GM23338 (cell line): ENCODE measurements at regions not wholly inside any gene's neighbourhood (a gene's known extent, or its start where the extent isn't known, plus 50 kb on each side); places are given as distances from the start of the nearest gene placed in this dataset.

Experiments
- ATAC-seq: fragments of 200-7000 bp; cut with Tn5 transposase; 3 replicates; pipeline ENCODE4 v1.9.1; 2020
- DNase-seq: peaks from one replicate; pipeline ENCODE4 v3.0.0-alpha.2; 2015; ENCODE audit warnings: low spot score
- H2AFZ ChIP-seq: fragments of 200-600 bp; sonication (generic); 2 replicates; pipeline ENCODE4 v1.8.0; 2016; ENCODE audit warnings: antibody characterized with exemption, mild to moderate bottlenecking, moderate library complexity
- H3F3A ChIP-seq: fragments of 200-600 bp; sonication (generic); replicated peaks from 2 replicates; pipeline ENCODE4 v1.8.0; 2017; ENCODE audit warnings: antibody characterized with exemption, mixed run types, low read depth
- H3K27ac ChIP-seq: fragments of 200-600 bp; sonication (generic); 2 replicates; pipeline ENCODE4 v1.6.1; 2016; ENCODE audit warnings: low read depth
- H3K27me3 ChIP-seq: fragments of 200-600 bp; sonication (generic); 2 replicates; pipeline ENCODE4 v1.8.0; 2016; ENCODE audit warnings: mild to moderate bottlenecking, mixed run types, moderate library complexity; ENCODE audit not compliant: insufficient read depth
- H3K36me3 ChIP-seq: fragments of 200-600 bp; sonication (generic); 2 replicates; pipeline ENCODE4 v1.8.0; 2016; ENCODE audit warnings: mild to moderate bottlenecking; ENCODE audit not compliant: insufficient read depth
- H3K4me1 ChIP-seq: fragments of 200-600 bp; sonication (generic); 2 replicates; pipeline ENCODE4 v1.8.0; 2016; ENCODE audit warnings: mild to moderate bottlenecking, moderate library complexity; ENCODE audit not compliant: insufficient read depth
- H3K4me2 ChIP-seq: fragments of 200-600 bp; sonication (generic); 2 replicates; pipeline ENCODE4 v1.7.1; 2017; ENCODE audit warnings: mixed run types
- H3K4me3 ChIP-seq: fragments of 200-600 bp; sonication (generic); 2 replicates; pipeline ENCODE4 v1.6.1; 2016; ENCODE audit warnings: mixed run types
- H3K79me2 ChIP-seq: fragments of 200-600 bp; sonication (generic); replicated peaks from 2 replicates; pipeline ENCODE4 v1.8.0; 2017; ENCODE audit warnings: mild to moderate bottlenecking; ENCODE audit not compliant: insufficient read depth
- H3K9me2 ChIP-seq: fragments of 200-600 bp; sonication (generic); 2 replicates; pipeline ENCODE4 v1.8.0; 2017; ENCODE audit not compliant: insufficient read depth
- H4K20me1 ChIP-seq: fragments of 200-600 bp; sonication (generic); replicated peaks from 2 replicates; pipeline ENCODE4 v1.8.0; 2017; ENCODE audit warnings: mild to moderate bottlenecking; ENCODE audit not compliant: insufficient read depth
- H3K27ac Mint-ChIP-seq: 2 replicates; pipeline ENCODE4 v1.8.0; 2020; ENCODE audit warnings: inconsistent platforms, mild to moderate bottlenecking, moderate library complexity, mixed read lengths
- H3K27me3 Mint-ChIP-seq: 3 replicates; pipeline ENCODE4 v1.8.0; 2022; ENCODE audit warnings: low read depth, mild to moderate bottlenecking, moderate library complexity, mixed read lengths, inconsistent platforms; ENCODE audit not compliant: insufficient read depth, poor library complexity
- H3K36me3 Mint-ChIP-seq: 3 replicates; pipeline ENCODE4 v1.8.0; 2021; ENCODE audit warnings: low read depth, mild to moderate bottlenecking, inconsistent platforms, moderate library complexity, mixed read lengths
- H3K4me1 Mint-ChIP-seq: 3 replicates; pipeline ENCODE4 v1.8.0; 2020; ENCODE audit warnings: mild to moderate bottlenecking, inconsistent platforms, mixed read lengths
- H3K4me3 Mint-ChIP-seq: 3 replicates; pipeline ENCODE4 v1.8.0; 2021; ENCODE audit warnings: moderate library complexity, mild to moderate bottlenecking, inconsistent platforms, mixed read lengths
- H3K9me3 Mint-ChIP-seq: 3 replicates; pipeline ENCODE4 v1.8.0; 2020; ENCODE audit warnings: moderate library complexity, mild to moderate bottlenecking, inconsistent platforms, mixed read lengths
- REST ChIP-seq: IDR thresholded peaks from one replicate; pipeline ENCODE4 v1.6.1; 2018; ENCODE audit warnings: antibody characterized with exemption; ENCODE audit not compliant: unreplicated experiment
- STAT1 ChIP-seq: IDR thresholded peaks from one replicate; pipeline ENCODE4 v1.6.1; 2016; ENCODE audit warnings: antibody characterized with exemption; ENCODE audit not compliant: unreplicated experiment
- ZNF114 ChIP-seq: fragments of 250-450 bp; sonication (Bioruptor Pico); IDR thresholded peaks from 2 replicates; pipeline ENCODE4 v1.5.0; 2020; ENCODE audit warnings: mild to moderate bottlenecking, moderate library complexity
- ZNF331 ChIP-seq: fragments of 250-450 bp; sonication (Bioruptor Pico); IDR thresholded peaks from 2 replicates; pipeline ENCODE4 v1.5.0; 2020; ENCODE audit warnings: low read depth, mild to moderate bottlenecking, moderate library complexity
- TF ChIP-seq, protein P1 (sequence below): fragments of 250-450 bp; sonication (Bioruptor Pico); IDR thresholded peaks from 2 replicates; pipeline ENCODE4 v1.5.0; 2020; ENCODE audit warnings: mild to moderate bottlenecking, moderate library complexity

DNA sequence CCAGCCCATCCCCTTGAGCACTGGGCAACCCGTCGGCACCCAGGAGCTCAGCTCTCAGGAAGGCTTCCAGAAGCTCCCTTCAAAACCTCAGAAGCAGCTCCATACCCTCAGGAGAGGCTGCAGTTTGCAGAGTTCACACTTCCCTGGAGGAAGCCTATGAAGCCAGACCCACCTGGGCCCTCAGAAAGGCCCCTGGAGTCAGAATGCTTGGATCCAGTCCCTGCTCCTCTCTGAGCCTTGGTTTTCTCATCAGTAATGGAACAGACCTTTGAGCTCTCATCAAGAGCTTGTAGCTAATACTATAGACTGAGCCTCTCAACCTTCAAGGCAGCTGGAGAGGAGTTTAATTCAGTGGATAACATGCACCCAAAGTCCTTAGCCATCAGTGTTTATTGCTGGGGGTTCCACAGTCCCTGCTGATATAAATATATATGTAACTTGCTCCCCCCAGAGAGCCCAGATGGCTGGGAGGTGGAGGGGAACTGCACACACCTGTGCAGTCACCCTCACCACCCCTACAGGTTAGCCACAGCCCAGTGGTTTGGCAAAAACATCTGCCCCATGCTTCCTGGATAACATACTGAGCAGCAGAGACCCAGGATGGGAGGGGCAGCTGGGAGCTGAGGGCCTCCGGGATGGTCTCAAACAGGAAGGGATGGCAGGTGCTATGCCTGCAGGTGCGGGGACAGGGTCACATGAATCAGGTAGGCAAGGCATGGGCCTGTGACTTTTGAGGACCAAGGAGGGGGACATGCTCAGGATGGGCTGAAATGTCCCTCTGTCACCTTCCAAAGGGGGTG lies 120.1 kb downstream of the SNX5 start:
- H3K4me1 Mint-ChIP-seq = peaks cover 6% of the 10 kb centered on the region
- H3K36me3 Mint-ChIP-seq = no peaks in the 10 kb centered on the region
- peaks cover 4% of the 10 kb centered on the region; the same call in 2 of the 3 replicates for H3K9me3 Mint-ChIP-seq
- H2AFZ ChIP-seq = no peak overlapping the region
- H3K4me2 ChIP-seq = no peak overlapping the region
- no peak for ATAC-seq
- peaks cover 6% of the 10 kb centered on the region for H3K4me1 ChIP-seq
- H3K4me3 Mint-ChIP-seq = no peak overlapping the region
- H3K9me2 ChIP-seq = no peaks in the 10 kb centered on the region
- H3K4me3 ChIP-seq = no peak overlapping the region
- DNase-seq = no peak
- TF ChIP-seq REST (no peak), ZNF331 (CRISPR knock-in tag) (no peak), STAT1 (no peak), ZNF114 (CRISPR knock-in tag) (no peak)
- TF ChIP-seq, protein P1, sequence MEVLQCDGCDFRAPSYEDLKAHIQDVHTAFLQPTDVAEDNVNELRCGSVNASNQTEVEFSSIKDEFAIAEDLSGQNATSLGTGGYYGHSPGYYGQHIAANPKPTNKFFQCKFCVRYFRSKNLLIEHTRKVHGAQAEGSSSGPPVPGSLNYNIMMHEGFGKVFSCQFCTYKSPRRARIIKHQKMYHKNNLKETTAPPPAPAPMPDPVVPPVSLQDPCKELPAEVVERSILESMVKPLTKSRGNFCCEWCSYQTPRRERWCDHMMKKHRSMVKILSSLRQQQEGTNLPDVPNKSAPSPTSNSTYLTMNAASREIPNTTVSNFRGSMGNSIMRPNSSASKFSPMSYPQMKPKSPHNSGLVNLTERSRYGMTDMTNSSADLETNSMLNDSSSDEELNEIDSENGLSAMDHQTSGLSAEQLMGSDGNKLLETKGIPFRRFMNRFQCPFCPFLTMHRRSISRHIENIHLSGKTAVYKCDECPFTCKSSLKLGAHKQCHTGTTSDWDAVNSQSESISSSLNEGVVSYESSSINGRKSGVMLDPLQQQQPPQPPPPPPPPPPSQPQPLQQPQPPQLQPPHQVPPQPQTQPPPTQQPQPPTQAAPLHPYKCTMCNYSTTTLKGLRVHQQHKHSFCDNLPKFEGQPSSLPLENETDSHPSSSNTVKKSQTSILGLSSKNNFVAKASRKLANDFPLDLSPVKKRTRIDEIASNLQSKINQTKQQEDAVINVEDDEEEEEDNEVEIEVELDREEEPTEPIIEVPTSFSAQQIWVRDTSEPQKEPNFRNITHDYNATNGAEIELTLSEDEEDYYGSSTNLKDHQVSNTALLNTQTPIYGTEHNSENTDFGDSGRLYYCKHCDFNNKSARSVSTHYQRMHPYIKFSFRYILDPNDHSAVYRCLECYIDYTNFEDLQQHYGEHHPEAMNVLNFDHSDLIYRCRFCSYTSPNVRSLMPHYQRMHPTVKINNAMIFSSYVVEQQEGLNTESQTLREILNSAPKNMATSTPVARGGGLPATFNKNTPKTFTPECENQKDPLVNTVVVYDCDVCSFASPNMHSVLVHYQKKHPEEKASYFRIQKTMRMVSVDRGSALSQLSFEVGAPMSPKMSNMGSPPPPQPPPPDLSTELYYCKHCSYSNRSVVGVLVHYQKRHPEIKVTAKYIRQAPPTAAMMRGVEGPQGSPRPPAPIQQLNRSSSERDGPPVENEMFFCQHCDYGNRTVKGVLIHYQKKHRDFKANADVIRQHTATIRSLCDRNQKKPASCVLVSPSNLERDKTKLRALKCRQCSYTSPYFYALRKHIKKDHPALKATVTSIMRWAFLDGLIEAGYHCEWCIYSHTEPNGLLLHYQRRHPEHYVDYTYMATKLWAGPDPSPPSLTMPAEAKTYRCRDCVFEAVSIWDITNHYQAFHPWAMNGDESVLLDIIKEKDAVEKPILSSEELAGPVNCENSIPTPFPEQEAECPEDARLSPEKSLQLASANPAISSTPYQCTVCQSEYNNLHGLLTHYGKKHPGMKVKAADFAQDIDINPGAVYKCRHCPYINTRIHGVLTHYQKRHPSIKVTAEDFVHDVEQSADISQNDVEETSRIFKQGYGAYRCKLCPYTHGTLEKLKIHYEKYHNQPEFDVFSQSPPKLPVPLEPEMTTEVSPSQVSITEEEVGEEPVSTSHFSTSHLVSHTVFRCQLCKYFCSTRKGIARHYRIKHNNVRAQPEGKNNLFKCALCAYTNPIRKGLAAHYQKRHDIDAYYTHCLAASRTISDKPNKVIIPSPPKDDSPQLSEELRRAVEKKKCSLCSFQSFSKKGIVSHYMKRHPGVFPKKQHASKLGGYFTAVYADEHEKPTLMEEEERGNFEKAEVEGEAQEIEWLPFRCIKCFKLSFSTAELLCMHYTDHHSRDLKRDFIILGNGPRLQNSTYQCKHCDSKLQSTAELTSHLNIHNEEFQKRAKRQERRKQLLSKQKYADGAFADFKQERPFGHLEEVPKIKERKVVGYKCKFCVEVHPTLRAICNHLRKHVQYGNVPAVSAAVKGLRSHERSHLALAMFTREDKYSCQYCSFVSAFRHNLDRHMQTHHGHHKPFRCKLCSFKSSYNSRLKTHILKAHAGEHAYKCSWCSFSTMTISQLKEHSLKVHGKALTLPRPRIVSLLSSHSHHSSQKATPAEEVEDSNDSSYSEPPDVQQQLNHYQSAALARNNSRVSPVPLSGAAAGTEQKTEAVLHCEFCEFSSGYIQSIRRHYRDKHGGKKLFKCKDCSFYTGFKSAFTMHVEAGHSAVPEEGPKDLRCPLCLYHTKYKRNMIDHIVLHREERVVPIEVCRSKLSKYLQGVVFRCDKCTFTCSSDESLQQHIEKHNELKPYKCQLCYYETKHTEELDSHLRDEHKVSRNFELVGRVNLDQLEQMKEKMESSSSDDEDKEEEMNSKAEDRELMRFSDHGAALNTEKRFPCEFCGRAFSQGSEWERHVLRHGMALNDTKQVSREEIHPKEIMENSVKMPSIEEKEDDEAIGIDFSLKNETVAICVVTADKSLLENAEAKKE (CRISPR knock-in tag) = no peak
- no peak overlapping the region for H3K27ac Mint-ChIP-seq
- no peak overlapping the region for H3K27ac ChIP-seq
- H3K27me3 ChIP-seq = no peaks in the 10 kb centered on the region
- no peaks in the 10 kb centered on the region for H4K20me1 ChIP-seq
- peaks cover 5% of the 10 kb centered on the region for H3K27me3 Mint-ChIP-seq
- no peaks in the 10 kb centered on the region for H3F3A ChIP-seq
- no peaks in the 10 kb centered on the region for H3K36me3 ChIP-seq
- H3K79me2 ChIP-seq = no peaks in the 10 kb centered on the region
